PFSK-1 (cell line): ENCODE measurements at regions not wholly inside any gene's neighbourhood (a gene's known extent, or its start where the extent isn't known, plus 50 kb on each side); places are given as distances from the start of the nearest gene placed in this dataset.

Experiments
- POLR2AphosphoS5 ChIP-seq: IDR thresholded peaks from 2 replicates; pipeline ENCODE4 v1.6.1; 2012; ENCODE audit warnings: low read depth, mild to moderate bottlenecking, control low read depth, low read length, moderate library complexity
- TAF1 ChIP-seq: IDR thresholded peaks from 2 replicates; pipeline ENCODE4 v1.6.1; 2012; ENCODE audit warnings: low read length, control low read depth, borderline replicate concordance; ENCODE audit not compliant: insufficient read depth

DNA sequence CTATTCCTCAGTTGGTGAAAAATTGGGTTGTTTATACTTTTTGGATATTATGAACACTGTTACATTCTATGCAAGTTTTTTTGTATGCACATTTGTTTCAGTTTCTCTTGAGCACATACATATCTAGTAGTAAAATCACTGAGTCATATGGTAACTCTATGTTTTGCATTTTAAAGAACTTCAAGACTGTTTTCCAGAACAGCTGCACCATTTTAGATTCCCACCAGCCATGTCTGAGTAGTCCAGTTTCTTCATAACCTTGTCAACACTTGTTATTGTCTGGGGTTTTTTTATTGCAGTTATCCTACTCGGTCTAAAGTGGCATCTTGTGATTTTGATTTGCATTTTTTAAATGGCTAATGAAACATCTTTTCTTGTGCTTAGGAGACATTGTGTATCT lies 100.3 kb upstream of the OTOS start:
- no peak for TF ChIP-seq TAF1
- no peak for TF ChIP-seq POLR2AphosphoS5
